GM18868 (cell line): ENCODE measurements at regions not wholly inside any gene's neighbourhood (a gene's known extent, or its start where the extent isn't known, plus 50 kb on each side); places are given as distances from the start of the nearest gene placed in this dataset.
"Not testable (repeated sequence)": the region's sequence is repeated elsewhere in the genome, so short reads cannot be mapped to it uniquely, and the experiment has no call there.

Source experiments
- ATAC-seq: cut with Tn5 transposase; IDR thresholded peaks from one replicate; pipeline ENCODE4 v1.9.1; 2021; ENCODE audit warnings: mild to moderate bottlenecking, moderate library complexity; ENCODE audit not compliant: unreplicated experiment

GRCh38 chr2:63692002-63692606, 103.3 kb downstream of the MDH1 start:
- ATAC-seq = no peak

- no peak for ATAC-seq
Observed at GRCh38 chr2:63695583-63695982, 106.8 kb downstream of the MDH1 start.

GRCh38 chr2:63696496-63696895, 107.7 kb downstream of the MDH1 start:
- ATAC-seq = no peak

DNA sequence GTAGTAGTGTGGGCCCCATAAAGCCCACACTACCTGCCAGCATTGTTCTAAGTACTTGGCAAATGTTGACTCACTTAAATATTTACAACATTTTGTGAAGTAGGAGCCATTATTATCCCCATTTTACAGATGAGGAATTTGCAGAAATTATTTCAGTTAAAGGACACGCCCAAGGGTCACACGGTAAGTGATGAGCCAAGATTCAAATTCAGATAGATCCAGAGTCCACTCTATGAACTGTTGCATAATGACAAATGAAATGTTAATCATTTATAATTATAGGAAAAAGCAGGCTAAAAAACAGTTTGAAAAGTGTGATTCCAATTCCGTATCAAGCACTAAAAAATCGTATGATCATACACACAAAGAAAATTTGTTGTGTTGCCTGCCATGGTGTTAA, 108.4 kb downstream of the MDH1 start:
- no peak for ATAC-seq

GRCh38 chr2:63698786-63699548, 110.2 kb downstream of the MDH1 start:
- ATAC-seq = peak; percentile 76

DNA sequence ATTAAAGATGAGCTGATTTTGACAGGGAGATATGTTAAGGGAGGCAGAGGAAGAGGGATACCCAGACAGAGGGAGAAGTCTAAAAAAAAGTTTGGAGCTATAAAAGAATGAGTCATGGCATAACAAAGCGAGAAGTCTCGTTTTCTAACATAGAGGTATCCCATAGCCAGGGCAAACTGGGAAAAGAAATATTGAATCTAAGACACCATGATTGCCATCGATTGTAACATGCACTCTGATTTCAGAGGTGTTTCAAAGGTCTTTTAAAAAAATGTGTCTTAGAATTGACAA, 110.7 kb downstream of the MDH1 start:
- ATAC-seq = no peak

GRCh38 chr2:63700271-63700670, 111.5 kb downstream of the MDH1 start:
- ATAC-seq = no peak

- no peak for ATAC-seq
Observed at GRCh38 chr2:63701406-63701805, 112.6 kb downstream of the MDH1 start.

DNA sequence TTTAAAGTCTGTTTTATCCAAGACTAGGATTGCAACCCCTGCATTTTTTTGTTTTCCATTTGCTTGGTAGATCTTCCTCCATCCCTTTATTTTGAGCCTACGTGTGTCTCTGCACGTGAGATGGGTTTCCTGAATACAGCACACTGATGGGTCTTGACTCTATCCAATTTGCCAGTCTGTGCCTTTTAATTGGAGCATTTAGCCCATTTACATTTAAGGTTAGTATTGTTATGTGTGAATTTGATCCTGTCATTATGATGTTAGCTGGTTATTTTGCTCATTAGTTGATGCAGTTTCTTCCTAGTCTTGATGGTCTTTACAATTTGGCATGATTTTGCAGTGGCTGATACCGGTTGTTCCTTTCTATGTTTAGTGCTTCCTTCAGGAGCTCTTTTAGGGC, 117.3 kb downstream of the MDH1 start:
- ATAC-seq = not testable (repeated sequence)

- ATAC-seq = no peak
Observed at GRCh38 chr2:63710732-63711131, 122.0 kb downstream of the MDH1 start.

GRCh38 chr2:63712748-63713147, 124.0 kb downstream of the MDH1 start:
- ATAC-seq = no peak

- no peak for ATAC-seq
Observed at GRCh38 chr2:63716146-63716545, 125.5 kb upstream of the UGP2 start.

GRCh38 chr2:63719052-63719451, 122.6 kb upstream of the UGP2 start:
- ATAC-seq = no peak

DNA sequence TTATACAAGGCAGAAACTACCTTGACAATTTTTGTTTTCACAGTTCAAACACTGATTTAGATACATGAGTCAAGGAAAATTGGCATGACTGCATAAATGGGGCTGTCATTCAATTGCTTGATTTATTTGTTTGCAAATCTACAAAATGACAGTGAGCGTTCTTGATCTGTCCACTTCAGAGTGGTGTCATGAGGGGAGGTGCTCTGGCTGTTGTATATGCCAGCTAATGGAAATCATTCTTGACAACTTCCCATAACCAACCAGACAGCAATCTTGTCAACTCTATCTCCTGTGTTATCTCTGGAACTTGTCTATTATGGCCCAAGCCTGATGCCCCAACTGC, 120.6 kb upstream of the UGP2 start:
- no peak for ATAC-seq

DNA sequence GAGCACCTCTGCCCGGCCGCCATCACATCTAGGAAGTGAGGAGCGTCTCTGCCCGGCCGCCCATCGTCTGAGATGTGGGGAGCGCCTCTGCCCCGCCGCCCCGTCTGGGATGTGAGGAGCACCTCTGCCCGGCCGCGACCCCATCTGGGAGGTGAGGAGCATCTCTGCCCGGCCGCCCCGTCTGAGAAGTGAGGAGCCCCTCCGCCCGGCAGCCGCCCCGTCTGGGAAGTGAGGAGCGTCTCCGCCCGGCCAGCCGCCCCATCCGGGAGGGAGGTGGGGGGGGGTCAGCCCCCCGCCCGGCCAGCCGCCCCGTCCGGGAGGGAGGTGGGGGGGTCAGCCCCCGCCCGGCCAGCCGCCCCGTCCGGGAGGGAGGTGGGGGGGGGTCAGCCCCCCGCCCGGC, 119.4 kb upstream of the UGP2 start:
- ATAC-seq = not testable (repeated sequence)

GRCh38 chr2:63723709-63724108, 118.0 kb upstream of the UGP2 start:
- no peak for ATAC-seq

DNA sequence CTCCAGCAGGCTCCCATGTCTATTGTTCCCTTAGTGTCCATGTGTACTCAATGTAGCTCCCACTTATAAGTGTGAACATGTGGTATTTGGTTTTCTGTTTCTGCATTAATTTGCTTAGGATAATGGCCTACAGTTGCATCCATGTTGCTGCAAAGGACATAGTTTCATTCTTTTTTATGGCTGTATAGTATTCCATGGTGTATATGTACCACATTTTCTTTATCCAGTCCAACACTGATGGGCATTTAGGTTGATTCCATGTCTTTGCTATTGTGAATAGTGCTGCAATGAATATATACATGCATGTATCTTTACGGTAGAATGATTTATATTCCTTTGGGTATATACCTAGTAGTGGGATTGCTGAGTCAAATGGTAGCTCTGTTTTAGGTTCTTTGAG, 116.5 kb upstream of the UGP2 start:
- ATAC-seq = not testable (repeated sequence)

DNA sequence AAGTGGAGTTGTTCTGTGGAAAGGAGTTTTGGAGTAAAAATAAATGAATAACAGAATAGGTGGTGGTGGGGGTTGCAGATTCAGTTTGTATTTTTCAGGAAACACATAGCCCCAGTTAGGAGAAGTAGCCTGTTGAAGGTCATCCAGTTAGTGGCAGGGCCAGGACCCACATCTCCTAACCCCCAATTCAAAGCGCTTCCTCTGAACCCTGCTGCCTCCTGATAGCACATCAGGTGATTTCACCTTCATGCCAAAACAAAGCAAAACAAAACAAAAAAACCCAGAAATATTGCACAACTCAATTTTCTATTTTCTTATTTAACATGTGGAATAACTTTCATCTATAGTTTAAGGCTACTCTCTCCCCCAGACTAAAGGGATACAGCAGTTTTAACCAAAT, 112.3 kb upstream of the UGP2 start:
- no peak for ATAC-seq

DNA sequence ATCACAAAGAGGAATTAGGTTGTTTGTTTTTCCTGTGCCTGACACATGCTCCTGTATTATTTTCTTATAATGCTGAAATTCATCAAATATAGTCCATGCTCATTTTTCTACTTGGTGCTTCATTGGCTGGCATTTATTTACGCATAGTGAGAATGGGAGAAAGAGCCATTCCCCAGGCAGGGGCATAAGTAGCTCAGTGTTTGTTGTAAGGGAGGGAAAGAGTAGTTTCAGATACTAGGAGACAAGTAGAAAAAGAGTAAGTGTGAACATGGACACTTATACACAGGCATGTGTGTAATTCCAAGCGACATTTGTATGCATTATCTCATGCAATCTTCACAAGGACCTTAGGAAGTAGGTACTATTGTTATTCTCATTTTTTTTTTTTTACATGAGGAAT, 111.9 kb upstream of the UGP2 start:
- no peak for ATAC-seq

DNA sequence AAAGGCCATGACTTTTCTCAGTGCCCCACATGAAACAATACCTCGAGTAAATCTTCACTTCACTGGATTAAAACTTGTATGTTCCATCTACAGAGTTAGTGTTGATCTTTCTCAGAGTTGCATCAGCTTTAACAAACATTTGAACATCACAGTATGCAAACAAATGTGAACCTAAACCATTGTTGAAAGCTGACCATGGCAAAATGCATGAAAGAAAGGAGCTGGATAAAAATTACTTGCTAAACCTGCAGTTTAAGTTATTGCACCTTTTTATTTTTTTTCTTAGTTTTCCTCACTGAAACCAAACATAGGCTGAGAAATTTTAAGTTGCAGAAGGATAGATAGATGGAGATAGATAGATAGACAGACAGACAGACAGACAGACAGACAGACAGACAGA, 107.2 kb upstream of the UGP2 start:
- no peak for ATAC-seq

- no peak for ATAC-seq
Observed at GRCh38 chr2:63735263-63735662, 106.4 kb upstream of the UGP2 start.

- ATAC-seq = no peak
Observed at GRCh38 chr2:63735931-63736330, 105.8 kb upstream of the UGP2 start.

- no peak for ATAC-seq
Observed at GRCh38 chr2:63736354-63736753, 105.3 kb upstream of the UGP2 start.
